Karpas-422 (cell line): ENCODE measurements at regions not wholly inside any gene's neighbourhood (a gene's known extent, or its start where the extent isn't known, plus 50 kb on each side); places are given as distances from the start of the nearest gene placed in this dataset.

Experiments used
- DNase-seq: peaks from one replicate; pipeline ENCODE4 v3.0.0-alpha.2; 2015
- H2AFZ ChIP-seq: fragments of 200-600 bp; sonication (generic); 2 replicates; pipeline ENCODE4 v1.6.1; 2014; ENCODE audit warnings: antibody characterized with exemption, low read length, mixed read lengths
- H3K27ac ChIP-seq: fragments of 200-600 bp; sonication (generic); 2 replicates; pipeline ENCODE4 v1.5.1; 2014; ENCODE audit warnings: mild to moderate bottlenecking, low read length, moderate library complexity
- H3K27me3 ChIP-seq: fragments of 200-600 bp; sonication (generic); 2 replicates; pipeline ENCODE4 v1.6.1; 2014; ENCODE audit warnings: low read length, mixed read lengths
- H3K36me3 ChIP-seq: fragments of 200-600 bp; sonication (generic); 2 replicates; pipeline ENCODE4 v1.6.1; 2014; ENCODE audit warnings: low read length, mixed read lengths; ENCODE audit not compliant: insufficient read depth
- H3K4me1 ChIP-seq: fragments of 200-600 bp; sonication (generic); 2 replicates; pipeline ENCODE4 v1.6.1; 2014; ENCODE audit warnings: mild to moderate bottlenecking, low read length, mixed read lengths
- H3K4me2 ChIP-seq: fragments of 200-600 bp; sonication (generic); 2 replicates; pipeline ENCODE4 v1.6.1; 2014; ENCODE audit warnings: low read length, low read depth, mild to moderate bottlenecking; ENCODE audit not compliant: poor library complexity, severe bottlenecking
- H3K4me3 ChIP-seq: fragments of 200-600 bp; sonication (generic); 2 replicates; pipeline ENCODE4 v1.5.1; 2014; ENCODE audit warnings: mild to moderate bottlenecking, antibody characterized with exemption, low read length, mixed read lengths
- H3K79me2 ChIP-seq: fragments of 200-600 bp; sonication (generic); 2 replicates; pipeline ENCODE4 v1.6.1; 2014; ENCODE audit warnings: mild to moderate bottlenecking, low read length, mixed read lengths
- H3K9ac ChIP-seq: fragments of 200-600 bp; sonication (generic); 2 replicates; pipeline ENCODE4 v1.6.0; 2014; ENCODE audit warnings: low read length
- H3K9me2 ChIP-seq: fragments of 200-600 bp; sonication (generic), shearing (Covaris generic); replicated peaks from 2 replicates; pipeline ENCODE4 v1.6.0; 2014; ENCODE audit warnings: mild to moderate bottlenecking, low read length, moderate library complexity; ENCODE audit not compliant: insufficient read depth
- H3K9me3 ChIP-seq: fragments of 300-700, 200-600 bp; sonication (generic); 2 replicates; pipeline ENCODE4 v1.6.1; 2014; ENCODE audit warnings: low read length, mixed read lengths
- H4K20me1 ChIP-seq: fragments of 200-600 bp; sonication (generic); 2 replicates; pipeline ENCODE4 v1.6.1; 2014; ENCODE audit warnings: mild to moderate bottlenecking, antibody characterized with exemption, low read length, low read depth; ENCODE audit not compliant: insufficient read depth

DNA sequence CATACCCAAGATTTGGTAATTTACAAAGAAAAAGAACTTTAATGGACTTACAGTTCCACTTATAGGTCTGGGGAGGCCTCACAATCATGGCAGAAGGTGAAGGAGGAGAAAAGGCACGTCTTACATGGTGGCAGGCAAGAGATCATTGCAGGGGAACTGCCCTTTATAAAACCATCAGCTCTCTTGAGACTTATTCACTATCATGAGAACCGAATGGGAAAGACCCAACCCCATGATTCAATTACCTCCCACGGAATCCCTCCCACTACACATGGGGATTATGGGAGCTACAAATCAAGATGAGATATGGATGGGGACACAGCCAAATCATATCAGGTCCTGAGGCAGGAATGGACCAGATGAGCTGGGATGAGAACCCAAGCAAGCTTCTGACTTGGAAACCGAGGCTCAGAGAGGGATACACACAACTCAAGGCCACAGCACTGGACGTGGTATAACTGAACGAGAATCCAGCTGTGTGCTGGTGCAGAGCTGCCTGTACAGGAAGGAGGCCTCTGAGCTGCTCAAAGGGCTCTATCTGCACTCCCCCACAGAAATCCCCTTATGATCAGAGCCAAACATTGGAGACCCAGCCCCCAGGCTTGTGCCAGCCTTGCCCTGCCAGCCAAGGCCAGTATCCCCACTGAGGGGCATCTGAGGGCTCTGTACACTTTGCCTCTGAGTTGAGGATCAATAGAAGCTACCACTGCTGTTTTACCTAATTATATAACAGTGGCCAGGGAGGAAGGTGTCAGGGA is 137.8 kb downstream of the CEBPB start:
- no peaks in the 10 kb centered on the region for H3K27me3 ChIP-seq
- peaks cover 3% of the 10 kb centered on the region; the same call in 1 of the 2 replicates for H3K9me3 ChIP-seq
- H3K9ac ChIP-seq, result no peak overlapping the region
- no peak overlapping the region for H3K4me3 ChIP-seq
- no peaks in the 10 kb centered on the region for H3K36me3 ChIP-seq
- H3K27ac ChIP-seq, result no peak overlapping the region
- no peak overlapping the region for H2AFZ ChIP-seq
- no peaks in the 10 kb centered on the region for H3K79me2 ChIP-seq
- DNase-seq, result no peak
- H3K4me1 ChIP-seq, result no peaks in the 10 kb centered on the region
- no peaks in the 10 kb centered on the region for H3K9me2 ChIP-seq
- H4K20me1 ChIP-seq, result no peaks in the 10 kb centered on the region
- H3K4me2 ChIP-seq, result no peak overlapping the region

DNA sequence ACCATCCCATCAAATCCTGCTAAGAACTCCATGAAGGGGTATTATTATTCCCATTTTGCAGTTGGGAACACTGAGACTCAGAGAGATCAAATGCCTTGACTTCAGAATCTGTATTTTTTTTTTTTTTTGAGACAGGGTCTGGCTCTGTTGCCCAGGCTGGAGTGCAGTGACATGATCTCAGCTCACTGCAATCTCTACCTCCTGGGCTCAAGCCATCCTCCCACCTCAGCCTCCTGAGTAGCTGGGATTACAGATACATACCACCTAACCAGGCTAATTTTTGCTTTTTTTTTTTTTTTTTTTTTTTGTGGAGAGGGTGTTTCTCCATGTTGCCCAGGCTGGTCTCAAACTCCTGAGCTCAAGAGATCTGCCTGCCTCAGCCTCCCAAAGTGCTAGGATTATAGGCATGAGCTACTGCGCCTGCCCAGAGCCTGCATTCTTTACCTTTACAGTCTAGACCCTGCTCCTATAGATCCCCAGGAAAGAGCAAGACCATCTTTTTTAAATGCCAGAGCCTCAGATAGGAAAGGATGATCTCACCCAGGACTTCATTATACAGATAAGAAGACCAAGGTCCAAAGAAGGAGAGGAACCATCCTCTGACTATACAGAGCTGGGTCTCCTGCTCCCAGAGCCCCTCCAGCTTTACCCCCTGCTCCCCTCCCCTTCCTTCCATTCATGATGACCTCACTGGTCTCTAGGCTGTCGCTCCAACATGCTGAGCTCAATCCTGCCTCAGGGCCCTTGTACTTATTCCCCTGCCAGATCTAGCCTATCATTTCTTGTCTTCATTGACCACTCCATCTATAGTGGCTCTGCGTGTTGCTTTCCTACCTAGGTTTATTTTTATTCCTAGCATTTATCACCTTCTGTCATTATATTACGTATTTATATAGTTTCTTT is 138.6 kb downstream of the CEBPB start:
- no peak overlapping the region for H3K9ac ChIP-seq
- H3K4me2 ChIP-seq, result no peak overlapping the region
- no peak overlapping the region for H3K27ac ChIP-seq
- no peak overlapping the region for H3K4me3 ChIP-seq
- no peak overlapping the region for H2AFZ ChIP-seq
- peaks cover 3% of the 10 kb centered on the region; the same call in 1 of the 2 replicates for H3K9me3 ChIP-seq
- no peaks in the 10 kb centered on the region for H3K79me2 ChIP-seq
- H3K27me3 ChIP-seq, result no peaks in the 10 kb centered on the region
- no peaks in the 10 kb centered on the region for H4K20me1 ChIP-seq
- H3K4me1 ChIP-seq, result no peaks in the 10 kb centered on the region
- no peaks in the 10 kb centered on the region for H3K36me3 ChIP-seq
- DNase-seq, result no peak
- no peaks in the 10 kb centered on the region for H3K9me2 ChIP-seq

DNA sequence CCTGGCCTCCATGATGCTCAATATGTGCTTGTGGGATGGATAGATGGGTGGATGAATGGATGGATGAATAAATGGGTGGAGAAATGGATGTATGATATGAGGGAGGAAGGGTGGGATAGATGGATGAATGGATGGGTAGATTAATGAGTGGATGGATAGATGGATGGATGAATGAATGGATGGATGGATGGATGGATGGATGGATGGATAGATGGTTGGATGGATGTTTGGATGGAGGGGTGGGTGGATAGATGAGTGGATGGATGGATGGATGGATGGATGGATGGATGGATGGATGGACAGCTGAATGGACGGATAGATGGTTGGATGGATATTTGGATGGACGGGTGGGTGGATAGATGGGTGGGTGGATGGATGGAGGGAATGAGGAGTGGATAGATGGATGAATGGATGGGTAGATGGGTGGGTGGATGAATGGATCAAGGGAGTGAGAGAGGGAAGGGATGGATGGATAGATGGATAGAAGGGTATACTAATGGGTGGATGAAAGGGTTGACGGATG is 139.4 kb downstream of the CEBPB start:
- no peak for DNase-seq
- Histone ChIP-seq H3K9me3 (peaks cover 3% of the 10 kb centered on the region; the same call in 1 of the 2 replicates), H3K27ac (no peak overlapping the region), H3K4me2 (no peak overlapping the region), H2AFZ (no peak overlapping the region), H4K20me1 (no peaks in the 10 kb centered on the region), H3K36me3 (no peaks in the 10 kb centered on the region), H3K4me1 (no peaks in the 10 kb centered on the region), H3K9me2 (no peaks in the 10 kb centered on the region), H3K27me3 (no peaks in the 10 kb centered on the region), H3K9ac (no peak overlapping the region), H3K4me3 (no peak overlapping the region), H3K79me2 (no peaks in the 10 kb centered on the region)

DNA sequence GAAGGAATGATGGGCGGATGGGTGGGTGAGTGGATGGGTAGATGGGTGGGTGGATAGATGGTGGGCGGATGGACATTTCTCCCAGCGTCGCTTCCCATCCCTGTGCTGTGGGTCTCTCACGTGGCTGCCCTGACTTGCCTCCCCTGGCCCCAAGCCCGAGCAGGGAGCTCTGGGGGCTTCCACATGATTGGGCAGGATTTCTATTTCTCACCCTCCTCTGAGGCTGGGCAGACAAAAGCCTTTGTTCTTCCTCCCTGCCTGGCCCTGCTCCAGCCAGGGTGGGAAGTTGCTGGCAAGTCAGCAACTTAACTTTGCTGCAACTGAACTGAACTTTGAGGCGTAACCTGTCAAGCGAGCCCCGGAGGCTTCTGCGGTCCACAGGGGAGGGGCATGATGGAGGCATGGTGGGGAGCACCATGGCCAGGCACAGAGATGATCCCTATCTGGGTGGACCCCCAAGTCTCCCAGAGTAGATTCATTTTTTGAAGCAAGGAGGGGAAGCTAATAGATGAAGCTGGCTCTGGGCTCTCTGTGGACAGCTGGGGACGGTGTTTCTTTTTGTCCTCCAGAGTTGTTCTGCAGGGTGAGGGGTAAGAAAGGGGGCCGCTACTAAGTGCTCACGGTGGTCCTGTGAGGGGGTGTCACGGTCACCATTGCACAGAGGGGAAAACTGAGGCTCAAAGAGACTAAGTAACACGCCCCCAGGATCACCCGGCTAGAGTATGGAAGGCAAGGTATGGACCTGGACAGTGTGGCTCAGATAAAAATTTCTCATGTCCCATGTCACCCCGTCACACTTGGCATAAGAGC is 140.1 kb downstream of the CEBPB start:
- H2AFZ ChIP-seq, result no peak overlapping the region
- H3K36me3 ChIP-seq, result no peaks in the 10 kb centered on the region
- no peaks in the 10 kb centered on the region for H4K20me1 ChIP-seq
- no peak for DNase-seq
- H3K9me2 ChIP-seq, result no peaks in the 10 kb centered on the region
- no peaks in the 10 kb centered on the region for H3K27me3 ChIP-seq
- no peaks in the 10 kb centered on the region for H3K79me2 ChIP-seq
- H3K4me1 ChIP-seq, result no peaks in the 10 kb centered on the region
- H3K4me2 ChIP-seq, result no peak overlapping the region
- peaks cover 3% of the 10 kb centered on the region; the same call in 1 of the 2 replicates for H3K9me3 ChIP-seq
- H3K27ac ChIP-seq, result no peak overlapping the region
- H3K4me3 ChIP-seq, result no peak overlapping the region
- H3K9ac ChIP-seq, result no peak overlapping the region

DNA sequence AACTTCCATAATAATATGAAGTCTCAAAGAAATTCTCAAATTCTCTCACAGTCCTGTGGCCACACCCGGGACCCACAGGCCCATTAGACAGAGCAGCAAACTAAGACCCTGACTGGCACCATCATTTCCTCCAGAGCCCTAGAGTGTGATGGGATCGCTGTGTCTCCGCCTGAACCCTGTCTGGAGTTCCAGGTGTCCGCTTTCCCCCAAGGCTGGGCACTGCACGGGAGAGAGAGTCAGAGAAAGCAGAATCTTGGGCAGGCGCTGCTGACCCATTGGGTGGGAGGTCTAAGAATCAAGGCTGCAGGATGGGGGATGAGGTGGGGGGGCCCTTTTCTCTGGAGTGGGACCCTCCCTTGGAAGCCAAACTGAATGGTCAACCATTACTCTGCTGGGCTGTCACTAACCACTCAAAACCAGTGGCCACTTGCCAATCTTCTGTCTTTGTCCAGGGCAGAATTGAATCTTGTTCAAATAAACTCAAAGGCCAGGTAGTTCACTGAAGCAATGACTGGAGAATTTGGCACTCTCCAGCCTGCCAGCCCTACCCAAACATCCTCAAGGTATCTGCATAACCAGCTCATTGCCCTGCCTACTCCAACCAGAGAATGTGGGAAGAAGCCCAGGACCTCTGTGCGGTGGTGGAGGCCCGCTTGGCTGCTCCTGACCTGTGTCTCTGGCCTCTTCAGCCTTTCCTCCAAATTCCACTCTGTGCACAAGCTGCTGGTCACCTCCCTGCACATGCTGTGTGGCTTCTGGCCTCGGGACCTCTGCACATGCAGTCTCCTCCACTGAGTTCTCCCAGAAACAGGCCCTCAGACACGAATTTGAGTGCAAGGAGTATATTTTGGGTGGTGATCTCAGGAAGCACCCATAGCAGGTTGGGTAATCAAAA is 141.1 kb downstream of the CEBPB start:
- no peak for DNase-seq
- Histone ChIP-seq H3K27ac (no peak overlapping the region), H3K36me3 (no peaks in the 10 kb centered on the region), H3K4me1 (no peaks in the 10 kb centered on the region), H3K9me2 (no peaks in the 10 kb centered on the region), H3K4me3 (no peak overlapping the region), H3K27me3 (no peaks in the 10 kb centered on the region), H3K79me2 (no peaks in the 10 kb centered on the region), H3K9me3 (peaks cover 3% of the 10 kb centered on the region; the same call in 1 of the 2 replicates), H4K20me1 (no peaks in the 10 kb centered on the region), H3K4me2 (no peak overlapping the region), H2AFZ (no peak overlapping the region), H3K9ac (no peak overlapping the region)

DNA sequence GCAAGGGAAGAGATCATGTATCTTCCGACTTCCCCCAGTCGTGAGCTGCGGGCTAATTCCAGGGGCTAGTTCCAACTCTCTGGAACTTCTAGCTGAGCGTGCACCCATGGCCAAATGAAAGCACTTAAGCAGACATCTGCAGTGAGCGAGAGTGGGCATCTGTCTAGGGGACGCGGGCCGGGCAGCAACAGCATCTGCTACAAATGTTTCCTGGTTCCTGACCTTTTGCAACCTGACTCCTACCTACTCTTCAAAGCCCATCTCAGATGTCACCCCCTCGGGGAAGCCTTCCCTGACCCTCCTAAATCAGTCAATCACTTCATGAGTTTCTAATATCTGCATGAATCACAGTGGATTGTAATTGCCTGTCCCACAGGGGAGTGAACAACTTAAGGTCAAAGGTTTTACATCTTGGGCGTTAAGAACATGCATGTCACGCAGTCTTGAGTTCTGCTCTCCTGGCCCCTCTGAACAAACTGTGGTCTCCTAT is 141.9 kb downstream of the CEBPB start:
- Histone ChIP-seq H3K9ac (no peak overlapping the region), H3K4me3 (no peak overlapping the region), H3K79me2 (no peaks in the 10 kb centered on the region), H4K20me1 (no peaks in the 10 kb centered on the region), H3K4me2 (no peak overlapping the region), H2AFZ (no peak overlapping the region), H3K27ac (no peak overlapping the region), H3K9me2 (no peaks in the 10 kb centered on the region), H3K4me1 (no peaks in the 10 kb centered on the region), H3K9me3 (peaks cover 3% of the 10 kb centered on the region; the same call in 1 of the 2 replicates), H3K27me3 (no peaks in the 10 kb centered on the region), H3K36me3 (no peaks in the 10 kb centered on the region)
- no peak for DNase-seq

DNA sequence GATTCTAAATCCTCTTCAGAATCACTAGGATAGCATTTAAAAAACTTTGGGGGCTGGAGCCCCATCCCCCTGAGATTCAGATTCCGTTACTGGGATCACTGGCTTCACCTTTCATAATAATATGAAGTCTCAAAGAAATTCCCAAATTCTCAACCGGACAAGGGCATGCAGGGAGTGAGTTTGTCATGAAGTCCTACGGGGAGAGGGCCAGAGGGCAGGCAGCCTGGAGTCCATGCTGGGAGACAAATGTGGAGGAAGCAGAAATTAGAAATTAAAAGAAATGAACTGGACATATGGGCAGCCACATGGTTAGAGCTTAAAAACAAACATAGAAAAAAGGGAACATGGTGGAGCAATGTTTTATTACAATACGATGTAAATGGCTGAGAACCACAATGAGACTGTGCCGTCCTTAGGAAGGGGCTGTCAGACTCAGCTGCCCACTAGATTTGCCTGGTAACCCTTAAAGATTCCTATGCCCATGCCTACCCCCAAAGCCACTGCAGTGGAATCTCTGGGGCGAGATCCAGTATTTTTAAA is 142.6 kb downstream of the CEBPB start:
- Histone ChIP-seq H4K20me1 (no peaks in the 10 kb centered on the region), H3K4me1 (no peaks in the 10 kb centered on the region), H3K27me3 (no peaks in the 10 kb centered on the region), H3K79me2 (no peaks in the 10 kb centered on the region), H3K9ac (no peak overlapping the region), H3K36me3 (no peaks in the 10 kb centered on the region), H3K4me3 (no peak overlapping the region), H3K27ac (no peak overlapping the region), H3K9me3 (no peaks in the 10 kb centered on the region; the same call in 1 of the 2 replicates), H2AFZ (no peak overlapping the region), H3K9me2 (no peaks in the 10 kb centered on the region), H3K4me2 (no peak overlapping the region)
- no peak for DNase-seq
